Immature natural killer cell (primary cell): ENCODE measurements at regions not wholly inside any gene's neighbourhood (a gene's known extent, or its start where the extent isn't known, plus 50 kb on each side); places are given as distances from the start of the nearest gene placed in this dataset.

Experiments used
- DNase-seq, 3 donors: peaks; one replicate each; pipeline ENCODE4 v3.0.0; 2022; ENCODE audit warnings: mixed read lengths in 1 of 3
- H3K27ac Mint-ChIP-seq, 6 donors: one replicate each; pipeline ENCODE4 v1.8.0; 2020; ENCODE audit warnings: mixed read lengths in 6 of 6, mild to moderate bottlenecking in 5 of 6, inconsistent platforms in 4 of 6, moderate library complexity in 3 of 6
- H3K27me3 Mint-ChIP-seq, 3 donors: one replicate each; pipeline ENCODE4 v1.8.0; 2020 to 2021; ENCODE audit warnings: low read depth in 3 of 3, mild to moderate bottlenecking in 3 of 3, mixed read lengths in 3 of 3, moderate library complexity in 3 of 3, inconsistent platforms in 1 of 3
- H3K36me3 Mint-ChIP-seq, 3 donors: one replicate each; pipeline ENCODE4 v1.8.0; 2020; ENCODE audit warnings: mixed read lengths in 3 of 3, inconsistent platforms in 2 of 3, mild to moderate bottlenecking in 2 of 3
- H3K4me1 Mint-ChIP-seq, 2 donors: one replicate each; pipeline ENCODE4 v1.8.0; 2020; ENCODE audit warnings: inconsistent platforms in 2 of 2, mild to moderate bottlenecking in 2 of 2, mixed read lengths in 2 of 2, moderate library complexity in 1 of 2
- H3K4me3 Mint-ChIP-seq, 5 donors: one replicate each; pipeline ENCODE4 v1.8.0; 2020; ENCODE audit warnings: mild to moderate bottlenecking in 5 of 5, mixed read lengths in 5 of 5, inconsistent platforms in 3 of 5, moderate library complexity in 3 of 5
- H3K9me3 Mint-ChIP-seq, 6 donors: one replicate each; pipeline ENCODE4 v1.8.0; 2020; ENCODE audit warnings: mild to moderate bottlenecking in 6 of 6, mixed read lengths in 6 of 6, inconsistent platforms in 4 of 6, moderate library complexity in 3 of 6

DNA sequence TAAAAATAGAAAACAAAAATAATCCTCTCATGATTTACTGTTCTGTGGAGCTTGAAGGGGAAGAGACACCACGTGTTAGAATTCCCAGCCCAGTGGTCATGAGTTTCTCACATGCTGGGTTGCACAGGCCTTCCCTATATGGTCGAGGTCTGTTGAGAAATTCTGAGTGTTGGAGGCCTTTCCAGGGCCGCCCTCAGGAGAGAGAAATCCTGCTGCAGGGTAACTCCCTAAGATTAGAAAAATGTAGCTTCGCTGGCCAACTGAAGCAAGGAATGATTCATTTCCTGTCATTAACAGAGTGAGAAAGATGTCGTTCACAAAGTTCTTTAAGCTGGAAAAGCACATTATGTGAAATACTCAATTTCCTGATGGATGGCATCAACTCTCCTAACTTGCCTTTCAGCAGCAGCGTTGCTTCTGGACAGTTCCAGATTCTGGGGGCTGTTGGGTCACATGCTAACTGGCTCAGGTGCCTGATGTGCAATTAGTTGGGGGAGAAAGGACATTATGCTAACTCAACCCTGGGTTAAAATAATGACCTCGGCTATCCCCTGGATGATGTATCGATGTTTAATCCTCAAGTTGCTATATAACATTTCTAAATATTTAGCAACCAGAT lies 104.8 kb upstream of the CD180 start:
- H3K27ac Mint-ChIP-seq = peak overlapping the region in 1 of 6 donors; percentile 18
- DNase-seq = no peak
- H3K4me3 Mint-ChIP-seq = peak overlapping the region in 1 of 5 donors; percentile 14
- no peaks in the 10 kb centered on the region for H3K36me3 Mint-ChIP-seq
- H3K9me3 Mint-ChIP-seq = peaks cover 0 to 2% (median 0%) of the 10 kb centered on the region in 6 donors
- peaks cover 0 to 6% (median 5%) of the 10 kb centered on the region in 3 donors for H3K27me3 Mint-ChIP-seq
- H3K4me1 Mint-ChIP-seq = peaks cover 30 to 31% of the 10 kb centered on the region in 2 donors

DNA sequence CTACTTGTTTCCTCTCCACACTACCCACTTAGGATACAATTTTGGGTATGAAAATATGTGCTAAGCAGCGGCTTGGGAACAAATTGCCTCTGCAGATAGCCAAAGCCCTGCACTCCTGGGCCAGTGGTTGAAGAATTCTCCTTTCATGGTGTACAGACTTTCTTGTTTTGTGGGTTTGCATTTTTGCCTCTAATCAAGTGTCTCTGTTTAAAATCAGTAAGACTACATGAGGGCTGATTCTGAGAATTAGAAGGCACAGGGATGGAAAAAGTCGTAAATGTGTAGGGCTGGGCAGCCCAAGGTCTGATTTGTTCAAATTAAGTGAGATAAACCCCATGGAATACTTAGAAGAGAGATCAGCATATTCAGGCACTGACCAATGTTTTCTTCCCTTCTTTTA lies 103.7 kb upstream of the CD180 start:
- Mint-ChIP-seq H3K27me3 (peaks cover 0 to 6% (median 5%) of the 10 kb centered on the region in 3 donors), H3K4me1 (peaks cover 27 to 29% of the 10 kb centered on the region in 2 donors), H3K36me3 (no peaks in the 10 kb centered on the region)

DNA sequence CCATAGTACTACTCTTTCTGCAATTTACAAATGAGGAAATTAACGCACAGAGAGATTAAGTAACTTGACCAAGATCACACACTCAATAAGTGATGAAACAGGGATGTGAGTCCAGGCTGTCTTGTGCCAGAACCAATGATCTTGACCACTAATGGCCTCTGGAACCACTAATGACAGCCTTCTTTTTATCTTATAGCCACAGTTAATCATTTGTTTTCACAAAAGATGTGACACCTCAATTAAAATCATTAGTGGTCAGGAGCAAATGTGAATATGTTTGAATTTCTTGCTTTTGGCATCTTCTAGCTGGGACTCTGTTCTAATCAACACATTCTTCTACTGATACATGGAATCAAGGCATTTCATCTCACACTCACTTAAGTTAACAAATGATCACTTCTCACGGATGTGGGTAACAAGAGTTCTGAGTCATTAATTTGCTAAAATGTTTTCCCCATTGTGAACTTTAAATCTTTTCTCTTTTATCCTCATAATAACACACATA lies 102.7 kb upstream of the CD180 start:
- DNase-seq = peak in 2 of 3 donors; percentile 6 to 17
- Mint-ChIP-seq H3K27ac (peak overlapping the region in 3 of 6 donors; percentile 58 to 83 (median 78)), H3K9me3 (peaks cover 0 to 2% (median 0%) of the 10 kb centered on the region in 6 donors), H3K4me3 (peak overlapping the region in 3 of 5 donors; percentile 18 to 75 (median 38)), H3K36me3 (no peaks in the 10 kb centered on the region), H3K4me1 (peaks cover 27 to 33% of the 10 kb centered on the region in 2 donors), H3K27me3 (peaks cover 0 to 6% (median 2%) of the 10 kb centered on the region in 3 donors)

More for the DNA sequence above, 103.7 kb upstream of the CD180 start:
- H3K4me3 Mint-ChIP-seq = peak overlapping the region in 1 of 5 donors; percentile 75
- peaks cover 0 to 2% (median 0%) of the 10 kb centered on the region in 6 donors for H3K9me3 Mint-ChIP-seq
- H3K27ac Mint-ChIP-seq = peak overlapping the region in 2 of 6 donors; percentile 58 to 83
- DNase-seq = no peak

DNA sequence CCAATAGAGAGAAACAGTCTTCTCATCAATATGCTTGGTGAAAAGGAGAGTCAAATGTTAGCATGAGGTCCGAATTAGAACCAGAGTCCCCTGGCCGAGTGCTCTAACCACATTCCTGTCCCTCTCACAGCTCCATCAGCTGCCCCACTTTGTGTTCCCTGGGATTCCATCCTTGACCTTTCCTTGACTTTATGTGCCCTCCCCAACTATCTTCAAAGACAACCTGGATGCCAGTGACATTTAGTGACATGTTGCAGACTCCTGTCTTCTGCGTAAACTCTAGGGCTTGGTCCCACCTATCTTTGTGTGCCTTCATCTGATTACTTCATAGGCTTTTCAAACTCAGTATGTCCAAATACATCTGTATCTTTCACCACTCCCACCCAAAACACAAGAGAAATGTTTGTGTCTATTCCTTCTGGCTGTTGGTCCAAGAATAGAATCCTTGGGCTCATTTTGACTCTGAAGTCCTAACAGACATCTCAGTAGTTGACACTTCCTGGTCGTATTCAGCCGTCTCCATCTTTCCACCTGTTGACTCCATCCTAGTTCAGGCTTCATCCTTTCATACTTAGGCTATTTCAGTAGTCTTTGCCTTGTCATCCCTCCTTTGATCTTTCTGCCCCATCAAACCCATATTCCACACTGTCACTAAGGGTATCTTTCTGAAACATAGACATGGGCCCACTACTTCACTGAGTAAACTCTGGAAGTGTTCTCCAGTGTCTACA lies 101.4 kb upstream of the CD180 start:
- Mint-ChIP-seq H3K4me1 (peaks cover 27 to 33% of the 10 kb centered on the region in 2 donors), H3K4me3 (no peak overlapping the region), H3K36me3 (no peaks in the 10 kb centered on the region), H3K27me3 (peaks cover 0 to 6% (median 2%) of the 10 kb centered on the region in 3 donors), H3K27ac (peak overlapping the region in 1 of 6 donors; percentile 0), H3K9me3 (peaks cover 0 to 2% (median 0%) of the 10 kb centered on the region in 6 donors)
- no peak for DNase-seq

DNA sequence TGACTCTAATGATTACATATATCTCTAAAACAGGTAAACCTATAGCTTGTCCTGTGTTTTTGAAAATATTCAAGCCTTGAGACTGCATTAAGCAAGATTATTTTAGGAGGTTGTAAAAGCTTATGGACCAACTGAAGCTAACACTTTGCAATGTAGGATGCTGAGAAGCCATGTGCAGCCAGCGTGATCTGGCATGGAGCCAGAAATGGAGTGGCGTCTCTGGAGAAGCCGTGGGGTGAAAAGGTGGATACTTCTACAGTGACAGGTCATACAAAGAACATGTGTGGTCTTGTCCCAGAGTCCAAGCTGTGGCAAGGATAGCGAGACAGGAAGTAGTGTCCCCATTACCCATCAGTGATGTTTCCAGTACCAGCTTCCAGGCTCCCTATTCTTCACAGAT lies 100.8 kb upstream of the CD180 start:
- H3K27me3 Mint-ChIP-seq = peaks cover 0 to 6% (median 2%) of the 10 kb centered on the region in 3 donors
- no peak overlapping the region for H3K27ac Mint-ChIP-seq
- H3K36me3 Mint-ChIP-seq = no peaks in the 10 kb centered on the region
- no peak for DNase-seq
- H3K4me3 Mint-ChIP-seq = no peak overlapping the region
- H3K4me1 Mint-ChIP-seq = peaks cover 29 to 35% of the 10 kb centered on the region in 2 donors
- peaks cover 0 to 2% (median 0%) of the 10 kb centered on the region in 6 donors for H3K9me3 Mint-ChIP-seq

DNA sequence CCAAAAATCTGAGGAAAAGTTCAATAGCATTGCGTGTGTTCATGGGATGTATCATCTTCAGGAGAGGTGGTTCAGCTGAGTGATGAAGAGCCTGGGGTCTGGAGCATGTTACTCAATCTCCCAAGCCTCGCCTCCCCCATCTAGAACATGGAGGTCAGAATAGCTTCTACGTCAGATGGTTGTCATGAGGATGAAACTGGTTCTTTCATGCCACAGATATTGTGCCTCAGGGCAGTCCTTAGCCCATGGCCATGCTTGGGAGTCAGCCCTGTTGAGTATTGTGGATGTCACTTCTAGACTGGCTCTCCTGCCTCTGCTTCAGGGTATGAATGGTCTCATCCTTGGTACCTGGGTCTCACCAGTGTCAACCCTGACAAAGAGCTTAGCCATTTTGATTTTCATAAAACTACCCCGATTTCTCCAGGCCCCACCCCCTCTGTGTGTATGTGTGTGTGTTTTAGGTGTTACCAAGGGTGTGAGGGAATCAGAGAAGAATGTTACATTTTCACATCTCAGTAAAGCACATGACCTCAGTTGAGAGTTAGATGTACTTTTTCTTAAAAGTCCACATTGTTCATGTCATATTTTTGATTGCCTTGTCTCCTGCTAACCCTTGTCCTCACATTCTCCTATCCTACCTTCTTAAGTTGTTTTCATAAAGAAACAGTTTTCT lies 97.8 kb upstream of the CD180 start:
- H3K4me3 Mint-ChIP-seq = peak overlapping the region in 1 of 5 donors; percentile 5
- peaks cover 0 to 2% (median 0%) of the 10 kb centered on the region in 6 donors for H3K9me3 Mint-ChIP-seq
- no peaks in the 10 kb centered on the region for H3K36me3 Mint-ChIP-seq
- H3K27me3 Mint-ChIP-seq = peaks cover 0 to 5% (median 1%) of the 10 kb centered on the region in 3 donors
- H3K27ac Mint-ChIP-seq = no peak overlapping the region
- H3K4me1 Mint-ChIP-seq = peaks cover 15 to 17% of the 10 kb centered on the region in 2 donors
- DNase-seq = peak in 1 of 3 donors; percentile 8

DNA sequence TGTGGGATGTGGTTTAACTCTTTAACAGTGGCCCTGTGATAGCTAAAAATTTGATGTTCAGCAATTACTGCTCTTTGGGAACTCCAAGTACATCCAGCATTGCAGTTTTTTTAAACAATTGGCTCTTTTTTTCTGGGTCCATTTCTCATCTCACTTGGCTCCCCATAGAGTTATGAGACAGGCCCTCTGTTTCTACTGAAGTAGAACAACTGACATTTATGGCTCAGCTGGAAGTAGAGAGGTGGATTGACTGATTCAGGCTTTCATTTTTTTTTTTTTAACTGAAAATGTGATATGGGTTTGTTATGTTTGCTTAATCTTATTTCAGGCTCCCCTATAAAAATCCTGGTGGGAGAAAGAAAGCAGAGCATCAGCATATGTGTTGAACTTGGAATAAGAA lies 96.6 kb upstream of the CD180 start:
- peak overlapping the region in 1 of 6 donors; percentile 26 for H3K27ac Mint-ChIP-seq
- DNase-seq = no peak
- peaks cover 0 to 5% (median 5%) of the 10 kb centered on the region in 3 donors for H3K27me3 Mint-ChIP-seq
- H3K36me3 Mint-ChIP-seq = no peaks in the 10 kb centered on the region
- peaks cover 0 to 1% (median 0%) of the 10 kb centered on the region in 6 donors for H3K9me3 Mint-ChIP-seq
- no peak overlapping the region for H3K4me3 Mint-ChIP-seq
- H3K4me1 Mint-ChIP-seq = peaks cover 11% of the 10 kb centered on the region in 2 donors

DNA sequence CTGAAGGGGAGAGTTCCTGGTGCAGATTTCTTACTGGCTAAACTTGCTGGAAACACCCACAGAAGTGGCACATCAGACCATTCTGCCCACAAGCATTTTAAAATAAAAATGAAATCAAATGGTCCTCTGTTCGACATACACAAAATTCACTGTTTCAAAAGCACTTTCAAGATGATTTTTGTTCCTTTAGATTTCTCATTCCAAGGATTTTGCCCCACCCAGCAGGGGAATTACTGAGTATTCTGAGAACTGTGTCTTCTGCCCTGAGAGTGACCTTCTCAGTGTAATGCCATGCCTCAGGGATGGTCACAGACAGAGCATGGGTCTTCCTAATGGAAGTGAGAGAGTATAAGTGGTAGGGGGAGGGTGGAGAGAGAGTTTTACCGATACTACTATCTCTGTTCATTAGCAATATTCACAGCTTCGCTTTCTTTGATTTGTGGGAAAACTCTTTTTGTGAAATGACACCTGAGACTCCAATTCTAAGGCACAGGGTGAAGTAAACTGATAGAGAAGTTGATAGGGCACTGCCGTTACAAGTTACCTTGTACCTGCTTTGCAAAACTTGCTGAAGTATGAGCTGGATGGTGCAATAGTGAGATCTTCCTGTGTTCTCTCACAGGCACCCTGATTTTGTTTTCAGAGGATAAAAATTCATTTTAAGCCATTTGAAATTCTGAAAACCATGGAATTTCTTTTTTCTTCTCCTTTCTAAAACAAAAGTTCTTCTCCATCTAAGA lies 95.8 kb upstream of the CD180 start:
- no peak for DNase-seq
- Mint-ChIP-seq H3K4me1 (peaks cover 9 to 11% of the 10 kb centered on the region in 2 donors), H3K9me3 (no peaks in the 10 kb centered on the region), H3K27me3 (peaks cover 0 to 4% (median 3%) of the 10 kb centered on the region in 3 donors), H3K27ac (no peak overlapping the region), H3K4me3 (no peak overlapping the region), H3K36me3 (no peaks in the 10 kb centered on the region)

DNA sequence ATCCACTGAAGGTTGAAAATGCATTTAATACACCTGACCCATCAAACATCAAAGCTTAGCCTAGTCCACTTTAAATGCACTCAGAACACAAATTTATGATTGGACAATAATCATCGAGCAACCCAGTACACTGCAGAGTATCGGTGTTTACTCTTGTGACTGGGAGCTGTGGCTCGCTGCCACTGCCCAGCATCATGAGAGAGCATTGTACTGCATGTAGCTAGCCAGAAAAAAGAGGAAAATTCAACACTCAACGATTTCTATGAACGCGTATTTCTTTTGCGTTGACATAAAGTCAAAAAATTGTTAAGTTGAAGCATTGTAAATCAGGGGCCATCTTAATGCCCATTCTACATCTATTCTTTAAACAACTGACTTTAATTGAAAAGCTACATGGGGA lies 95.1 kb upstream of the CD180 start:
- H3K4me1 Mint-ChIP-seq = peaks cover 9 to 11% of the 10 kb centered on the region in 2 donors
- no peaks in the 10 kb centered on the region for H3K9me3 Mint-ChIP-seq
- no peak overlapping the region for H3K27ac Mint-ChIP-seq
- no peaks in the 10 kb centered on the region for H3K36me3 Mint-ChIP-seq
- no peak overlapping the region for H3K4me3 Mint-ChIP-seq
- no peak for DNase-seq
- H3K27me3 Mint-ChIP-seq = peaks cover 0 to 4% (median 3%) of the 10 kb centered on the region in 3 donors

DNA sequence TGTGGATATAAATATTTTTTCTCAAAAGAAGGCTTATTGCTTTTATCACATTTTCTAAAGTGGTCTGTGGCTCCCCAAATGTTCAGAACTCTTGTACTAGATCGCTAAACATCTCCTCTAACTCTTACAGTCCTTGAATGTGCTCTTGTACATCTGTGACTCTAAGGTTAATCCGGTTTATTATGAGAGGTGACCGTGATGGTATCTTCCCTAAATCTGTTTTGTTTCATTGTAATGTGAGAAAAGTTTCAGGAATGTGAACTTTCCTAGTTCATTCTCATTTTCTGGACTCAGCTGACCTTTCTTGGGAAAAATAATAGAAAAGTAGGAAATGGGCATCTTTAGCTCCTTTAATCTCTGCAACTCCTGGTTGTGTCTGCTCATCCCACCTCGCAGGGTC lies 94.5 kb upstream of the CD180 start:
- H3K36me3 Mint-ChIP-seq = no peaks in the 10 kb centered on the region
- H3K4me1 Mint-ChIP-seq = peaks cover 9 to 11% of the 10 kb centered on the region in 2 donors
- peaks cover 0 to 4% (median 3%) of the 10 kb centered on the region in 3 donors for H3K27me3 Mint-ChIP-seq

DNA sequence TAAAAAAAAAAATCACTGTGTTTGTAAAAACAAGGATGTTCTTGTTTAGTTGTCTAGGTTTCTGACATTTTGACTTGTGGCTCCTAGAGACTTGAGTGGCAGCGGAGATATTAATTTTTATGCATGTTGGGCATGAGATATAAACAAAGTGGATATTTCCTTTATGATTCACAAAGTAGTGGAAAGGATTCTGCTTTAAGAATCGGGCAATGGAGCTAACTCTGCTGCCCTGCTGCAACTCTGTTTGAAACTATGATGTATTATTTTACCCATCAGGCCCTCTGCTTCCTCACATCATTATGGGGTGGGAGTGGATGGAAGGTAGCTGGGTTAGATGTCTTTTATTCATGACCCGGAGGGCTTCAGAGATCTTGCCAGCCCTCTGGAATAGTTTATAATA lies 94.1 kb upstream of the CD180 start:
- Mint-ChIP-seq H3K27ac (no peak overlapping the region), H3K9me3 (no peaks in the 10 kb centered on the region), H3K36me3 (no peaks in the 10 kb centered on the region), H3K4me3 (no peak overlapping the region), H3K27me3 (peaks cover 0 to 4% (median 3%) of the 10 kb centered on the region in 3 donors), H3K4me1 (peaks cover 9 to 11% of the 10 kb centered on the region in 2 donors)
- DNase-seq = no peak

More for the DNA sequence above, 94.5 kb upstream of the CD180 start:
- no peak overlapping the region for H3K27ac Mint-ChIP-seq
- H3K4me3 Mint-ChIP-seq = no peak overlapping the region
- no peaks in the 10 kb centered on the region for H3K9me3 Mint-ChIP-seq
- no peak for DNase-seq

DNA sequence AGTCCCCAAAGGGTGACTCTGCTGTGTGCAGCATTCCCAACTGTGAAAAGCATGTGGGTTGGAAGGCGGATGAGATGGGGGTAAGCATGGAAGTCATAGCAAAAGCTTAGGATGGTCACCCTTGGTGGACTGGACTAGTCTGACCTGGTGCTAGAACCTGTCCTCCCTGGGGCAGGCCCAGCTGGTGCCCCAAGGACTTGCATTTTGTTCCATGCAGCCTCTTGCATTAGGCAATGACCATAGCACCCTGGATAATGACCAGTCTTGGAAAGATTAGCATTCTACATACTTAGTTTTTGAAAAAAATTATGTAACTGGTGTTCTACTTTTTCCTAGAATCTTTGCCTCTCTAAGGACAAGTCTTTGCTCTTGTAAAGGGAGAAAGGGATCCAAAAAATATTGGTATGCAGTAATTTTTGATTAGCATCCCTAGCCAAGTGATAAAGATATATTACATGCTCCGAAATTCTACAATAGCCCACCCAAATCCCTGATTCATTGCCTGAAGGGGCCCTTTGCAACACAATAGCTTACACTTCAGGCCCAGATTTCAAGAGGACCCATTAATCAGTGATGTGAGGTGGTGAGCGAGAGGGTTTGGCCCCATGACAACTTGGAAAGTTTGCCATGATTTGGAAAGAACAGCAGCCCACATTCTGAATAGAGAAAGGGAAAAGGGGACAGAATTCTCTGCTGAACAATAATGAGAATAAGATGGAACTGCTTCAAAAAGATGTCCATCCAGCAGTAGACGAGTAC lies 93.3 kb upstream of the CD180 start:
- H3K36me3 Mint-ChIP-seq = no peaks in the 10 kb centered on the region
- no peak overlapping the region for H3K27ac Mint-ChIP-seq
- peaks cover 6 to 11% of the 10 kb centered on the region in 2 donors for H3K4me1 Mint-ChIP-seq
- no peak overlapping the region for H3K4me3 Mint-ChIP-seq
- peaks cover 0 to 4% (median 3%) of the 10 kb centered on the region in 3 donors for H3K27me3 Mint-ChIP-seq
- no peak for DNase-seq
- no peaks in the 10 kb centered on the region for H3K9me3 Mint-ChIP-seq
